Neural cell (in vitro differentiated cells): ENCODE measurements at regions not wholly inside any gene's neighbourhood (a gene's known extent, or its start where the extent isn't known, plus 50 kb on each side); places are given as distances from the start of the nearest gene placed in this dataset.

Source experiments
- H2AFZ ChIP-seq: fragments of 200-600, 300-800 bp; sonication (generic), shearing (Covaris generic); 2 replicates; pipeline ENCODE4 v1.6.0; 2014; ENCODE audit warnings: low read depth, mild to moderate bottlenecking, antibody characterized with exemption, low read length, moderate library complexity
- H3F3A ChIP-seq: fragments of 200-600 bp; shearing (Covaris generic); 2 replicates; pipeline ENCODE4 v1.6.1; 2016; ENCODE audit warnings: mild to moderate bottlenecking, moderate library complexity, mixed read lengths, antibody characterized with exemption, low read length; ENCODE audit not compliant: insufficient read depth, poor library complexity, severe bottlenecking
- H3K27ac ChIP-seq: fragments of 200-600, 300-800 bp; sonication (generic), shearing (Covaris generic); 2 replicates; pipeline ENCODE4 v1.5.1; 2014; ENCODE audit warnings: mild to moderate bottlenecking, low read length, moderate library complexity
- H3K27me3 ChIP-seq: fragments of 300-800, 200-600 bp; sonication (generic), shearing (Covaris generic); 2 replicates; pipeline ENCODE4 v1.6.0; 2014; ENCODE audit warnings: mild to moderate bottlenecking, low read depth, low read length, moderate library complexity; ENCODE audit not compliant: insufficient read depth
- H3K36me3 ChIP-seq: fragments of 300-800, 200-600 bp; sonication (generic), shearing (Covaris generic); 2 replicates; pipeline ENCODE4 v1.5.1; 2014; ENCODE audit warnings: mild to moderate bottlenecking, antibody characterized with exemption, low read length, moderate library complexity; ENCODE audit not compliant: insufficient read depth
- H3K4me2 ChIP-seq: fragments of 300-800, 200-600 bp; sonication (generic), shearing (Covaris generic); 2 replicates; pipeline ENCODE4 v1.6.0; 2014; ENCODE audit warnings: mild to moderate bottlenecking, low read length
- H3K4me3 ChIP-seq: fragments of 300-800, 200-600 bp; sonication (generic), shearing (Covaris generic); 2 replicates; pipeline ENCODE4 v1.5.1; 2014; ENCODE audit warnings: mild to moderate bottlenecking, low read length, moderate library complexity
- H3K79me2 ChIP-seq: fragments of 200-600 bp; shearing (Covaris generic); replicated peaks from 2 replicates; pipeline ENCODE4 v1.6.0; 2014; ENCODE audit warnings: mild to moderate bottlenecking, low read length, moderate library complexity; ENCODE audit not compliant: insufficient read depth
- H3K9ac ChIP-seq: fragments of 300-800, 200-600 bp; sonication (generic), shearing (Covaris generic); 2 replicates; pipeline ENCODE4 v1.6.1; 2016; ENCODE audit warnings: mild to moderate bottlenecking, low read length, mixed read lengths
- H3K9me2 ChIP-seq: fragments of 200-600 bp; shearing (Covaris generic); 2 replicates; pipeline ENCODE4 v1.6.1; 2016; ENCODE audit warnings: mild to moderate bottlenecking, low read length, mixed read lengths; ENCODE audit not compliant: insufficient read depth
- H3K9me3 ChIP-seq: fragments of 200-600, 300-800 bp; sonication (generic), shearing (Covaris generic); 2 replicates; pipeline ENCODE4 v1.6.1; 2016; ENCODE audit warnings: mild to moderate bottlenecking, mixed run types, low read length, moderate library complexity, mixed read lengths
- H4K20me1 ChIP-seq: fragments of 200-600 bp; shearing (Covaris generic); 2 replicates; pipeline ENCODE4 v1.6.1; 2016; ENCODE audit warnings: mild to moderate bottlenecking, mixed run types; ENCODE audit not compliant: insufficient read depth
- EP300 ChIP-seq: fragments of 450-650 bp; conservative IDR thresholded peaks from 2 replicates; pipeline ENCODE4 v1.6.1; 2014; ENCODE audit warnings: antibody characterized with exemption, mild to moderate bottlenecking, moderate library complexity; ENCODE audit not compliant: poor library complexity, severe bottlenecking
- EZH2 ChIP-seq: fragments of 200-600, 300-800 bp; shearing (Covaris generic), sonication (generic); IDR thresholded peaks from 2 replicates; pipeline ENCODE4 v1.6.1; 2014; ENCODE audit warnings: antibody characterized with exemption, low read length, borderline replicate concordance, mild to moderate bottlenecking; ENCODE audit not compliant: insufficient read depth, poor library complexity, severe bottlenecking
- MXI1 ChIP-seq: fragments of 450-650 bp; conservative IDR thresholded peaks from 2 replicates; pipeline ENCODE4 v1.6.1; 2014; ENCODE audit warnings: antibody characterized with exemption, mild to moderate bottlenecking; ENCODE audit not compliant: poor library complexity, severe bottlenecking
- RAD21 ChIP-seq: fragments of 450-650 bp; conservative IDR thresholded peaks from 2 replicates; pipeline ENCODE4 v1.6.1; 2014; ENCODE audit warnings: antibody characterized with exemption, mild to moderate bottlenecking, moderate library complexity
- REST ChIP-seq: IDR thresholded peaks from 2 replicates; pipeline ENCODE4 v1.6.1; 2012; ENCODE audit warnings: borderline replicate concordance
- SMC3 ChIP-seq: fragments of 450-650 bp; conservative IDR thresholded peaks from 2 replicates; pipeline ENCODE4 v1.6.1; 2014; ENCODE audit warnings: antibody characterized with exemption, mild to moderate bottlenecking, moderate library complexity; ENCODE audit not compliant: poor library complexity
- TAF1 ChIP-seq: IDR thresholded peaks from 2 replicates; pipeline ENCODE4 v1.6.1; 2012; ENCODE audit warnings: low read depth
- TF ChIP-seq, protein P1 (sequence below): fragments of 450-650 bp; IDR thresholded peaks from 2 replicates; pipeline ENCODE4 v1.5.1; 2014; ENCODE audit warnings: antibody characterized with exemption, mild to moderate bottlenecking, moderate library complexity; ENCODE audit not compliant: poor library complexity, severe bottlenecking

- TF ChIP-seq REST, result no peak
- TF ChIP-seq MXI1, result no peak
- TF ChIP-seq, protein P1, sequence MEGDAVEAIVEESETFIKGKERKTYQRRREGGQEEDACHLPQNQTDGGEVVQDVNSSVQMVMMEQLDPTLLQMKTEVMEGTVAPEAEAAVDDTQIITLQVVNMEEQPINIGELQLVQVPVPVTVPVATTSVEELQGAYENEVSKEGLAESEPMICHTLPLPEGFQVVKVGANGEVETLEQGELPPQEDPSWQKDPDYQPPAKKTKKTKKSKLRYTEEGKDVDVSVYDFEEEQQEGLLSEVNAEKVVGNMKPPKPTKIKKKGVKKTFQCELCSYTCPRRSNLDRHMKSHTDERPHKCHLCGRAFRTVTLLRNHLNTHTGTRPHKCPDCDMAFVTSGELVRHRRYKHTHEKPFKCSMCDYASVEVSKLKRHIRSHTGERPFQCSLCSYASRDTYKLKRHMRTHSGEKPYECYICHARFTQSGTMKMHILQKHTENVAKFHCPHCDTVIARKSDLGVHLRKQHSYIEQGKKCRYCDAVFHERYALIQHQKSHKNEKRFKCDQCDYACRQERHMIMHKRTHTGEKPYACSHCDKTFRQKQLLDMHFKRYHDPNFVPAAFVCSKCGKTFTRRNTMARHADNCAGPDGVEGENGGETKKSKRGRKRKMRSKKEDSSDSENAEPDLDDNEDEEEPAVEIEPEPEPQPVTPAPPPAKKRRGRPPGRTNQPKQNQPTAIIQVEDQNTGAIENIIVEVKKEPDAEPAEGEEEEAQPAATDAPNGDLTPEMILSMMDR, result no peak
- TF ChIP-seq SMC3, result no peak
- no peak for TF ChIP-seq EZH2
- Histone ChIP-seq H3K4me2 (no peak overlapping the region), H3K79me2 (no peaks in the 10 kb centered on the region), H3F3A (no peaks in the 10 kb centered on the region), H2AFZ (no peak overlapping the region), H3K9me2 (no peaks in the 10 kb centered on the region), H3K27ac (no peak overlapping the region), H3K36me3 (no peaks in the 10 kb centered on the region), H3K27me3 (no peaks in the 10 kb centered on the region), H3K4me3 (no peak overlapping the region), H4K20me1 (no peaks in the 10 kb centered on the region), H3K9ac (no peak overlapping the region), H3K9me3 (no peaks in the 10 kb centered on the region)
Measured at GRCh38 chr4:54840992-54841768, 183.4 kb downstream of the KIT start.

GRCh38 chr4:54840430-54840829 lies 182.7 kb downstream of the KIT start:
- Histone ChIP-seq H3K9me3 (no peaks in the 10 kb centered on the region), H3K4me2 (no peak overlapping the region), H3K4me3 (no peak overlapping the region), H3K27ac (no peak overlapping the region), H3K79me2 (no peaks in the 10 kb centered on the region), H3K36me3 (no peaks in the 10 kb centered on the region), H3K9ac (no peak overlapping the region), H4K20me1 (no peaks in the 10 kb centered on the region), H3K9me2 (no peaks in the 10 kb centered on the region), H3K27me3 (no peaks in the 10 kb centered on the region), H2AFZ (no peak overlapping the region), H3F3A (no peaks in the 10 kb centered on the region)
- TF ChIP-seq RAD21, result no peak
- no peak for TF ChIP-seq EZH2
- no peak for TF ChIP-seq EP300
- no peak for TF ChIP-seq REST
- no peak for TF ChIP-seq MXI1
- TF ChIP-seq TAF1, result no peak
